Activated CD4-positive, alpha-beta T cell treated with anti-CD3 and anti-CD28 coated beads for 1 hour (primary cell): ENCODE measurements at regions not wholly inside any gene's neighbourhood (a gene's known extent, or its start where the extent isn't known, plus 50 kb on each side); places are given as distances from the start of the nearest gene placed in this dataset.
"Not testable (repeated sequence)": the region's sequence is repeated elsewhere in the genome, so short reads cannot be mapped to it uniquely, and the experiment has no call there.

Source experiments
- DNase-seq: peaks from one replicate; pipeline ENCODE4 v3.0.0-alpha.2; 2020

- no peak for DNase-seq
Observed at GRCh38 chr2:211144974-211145665, 588.7 kb downstream of the CPS1 start.

- DNase-seq, result no peak
Observed at GRCh38 chr2:211149731-211150130, 593.3 kb downstream of the CPS1 start.

GRCh38 chr2:211157211-211157610, 600.8 kb downstream of the CPS1 start:
- no peak for DNase-seq

GRCh38 chr2:211157856-211158463, 601.6 kb downstream of the CPS1 start:
- DNase-seq, result peak; percentile 29

GRCh38 chr2:211159972-211160371, 603.6 kb downstream of the CPS1 start:
- DNase-seq, result no peak

- no peak for DNase-seq
Observed at GRCh38 chr2:211161236-211161635, 604.8 kb downstream of the CPS1 start.

- no peak for DNase-seq
Observed at GRCh38 chr2:211162911-211163310, 606.5 kb downstream of the CPS1 start.

GRCh38 chr2:211170843-211171242, 614.4 kb downstream of the CPS1 start:
- no peak for DNase-seq

- DNase-seq, result no peak
Observed at GRCh38 chr2:211174021-211174420, 617.6 kb downstream of the CPS1 start.

GRCh38 chr2:211174631-211175030, 618.2 kb downstream of the CPS1 start:
- no peak for DNase-seq

- no peak for DNase-seq
Observed at GRCh38 chr2:211175956-211176355, 619.6 kb downstream of the CPS1 start.

- no peak for DNase-seq
Observed at GRCh38 chr2:211176514-211177141, 620.2 kb downstream of the CPS1 start.

- no peak for DNase-seq
Observed at GRCh38 chr2:211181626-211182025, 625.2 kb downstream of the CPS1 start.

- no peak for DNase-seq
Observed at GRCh38 chr2:211187602-211188001, 631.2 kb downstream of the CPS1 start.

- no peak for DNase-seq
Observed at GRCh38 chr2:211203986-211204385, 647.6 kb downstream of the CPS1 start.

- no peak for DNase-seq
Observed at GRCh38 chr2:211204456-211204855, 648.1 kb downstream of the CPS1 start.

GRCh38 chr2:211204902-211205301, 648.5 kb downstream of the CPS1 start:
- DNase-seq, result no peak

GRCh38 chr2:211205358-211205757, 649.0 kb downstream of the CPS1 start:
- no peak for DNase-seq

GRCh38 chr2:211205836-211206235, 649.4 kb downstream of the CPS1 start:
- DNase-seq, result no peak

GRCh38 chr2:211216221-211216620, 659.8 kb downstream of the CPS1 start:
- DNase-seq, result no peak

- not testable (repeated sequence) for DNase-seq
Observed at GRCh38 chr2:211219548-211219947, 663.1 kb downstream of the CPS1 start.

GRCh38 chr2:211225784-211226183, 669.4 kb downstream of the CPS1 start:
- DNase-seq, result no peak

GRCh38 chr2:211228559-211228958, 672.2 kb downstream of the CPS1 start:
- no peak for DNase-seq

- DNase-seq, result no peak
Observed at GRCh38 chr2:211237586-211238275, 681.3 kb downstream of the CPS1 start.
